Middle frontal gyrus (tissue), 1 donor: ENCODE measurements at regions not wholly inside any gene's neighbourhood (a gene's known extent, or its start where the extent isn't known, plus 50 kb on each side); places are given as distances from the start of the nearest gene placed in this dataset.
"Not testable (repeated sequence)": the region's sequence is repeated elsewhere in the genome, so short reads cannot be mapped to it uniquely, and the experiment has no call there.

Experiments
- DNase-seq: peaks from one replicate; pipeline ENCODE4 v3.0.0-alpha.2; 2015; ENCODE audit warnings: low spot score; ENCODE audit errors: extremely low spot score

GRCh38 chr5:119879446-119879845 is 250.1 kb downstream of the FAM170A start:
- no peak for DNase-seq

- no peak for DNase-seq
Measured at GRCh38 chr5:119895066-119895465, 265.7 kb downstream of the FAM170A start.

DNA sequence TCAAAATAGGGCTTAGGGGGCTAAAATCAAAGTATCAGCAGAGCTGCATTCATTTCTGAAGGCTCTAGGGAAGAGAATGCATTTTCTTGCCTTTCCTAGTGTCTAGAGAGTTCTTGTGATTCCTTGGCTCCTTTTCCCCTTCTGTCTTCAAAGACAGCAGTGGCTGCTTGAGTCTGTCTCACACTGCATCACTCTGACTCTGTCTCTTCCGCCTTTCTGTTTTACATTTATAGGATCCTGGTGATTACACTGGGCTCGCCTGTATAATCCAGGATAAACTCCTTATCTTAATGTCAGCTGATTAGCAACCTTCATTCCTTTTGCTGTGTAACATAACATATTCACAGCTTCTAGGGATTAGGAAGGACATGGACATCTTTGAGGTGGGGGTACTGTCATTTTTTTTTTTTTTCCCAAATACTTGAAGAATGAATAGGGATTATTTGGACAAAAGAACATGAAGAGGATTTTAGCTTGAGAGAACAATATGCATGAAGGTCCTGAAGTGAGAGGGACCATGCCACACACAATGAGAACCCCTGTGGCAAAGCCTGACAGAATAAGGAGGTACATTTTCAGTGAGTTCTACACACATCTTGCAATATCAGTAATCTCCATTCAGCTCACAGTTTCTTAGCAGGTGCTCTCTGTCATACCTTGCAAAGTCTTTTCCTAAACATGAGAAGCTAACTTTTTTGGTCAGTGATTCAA is 267.6 kb downstream of the FAM170A start:
- DNase-seq = no peak

- DNase-seq = no peak
Measured at GRCh38 chr5:119897537-119898370, 268.4 kb downstream of the FAM170A start.

DNA sequence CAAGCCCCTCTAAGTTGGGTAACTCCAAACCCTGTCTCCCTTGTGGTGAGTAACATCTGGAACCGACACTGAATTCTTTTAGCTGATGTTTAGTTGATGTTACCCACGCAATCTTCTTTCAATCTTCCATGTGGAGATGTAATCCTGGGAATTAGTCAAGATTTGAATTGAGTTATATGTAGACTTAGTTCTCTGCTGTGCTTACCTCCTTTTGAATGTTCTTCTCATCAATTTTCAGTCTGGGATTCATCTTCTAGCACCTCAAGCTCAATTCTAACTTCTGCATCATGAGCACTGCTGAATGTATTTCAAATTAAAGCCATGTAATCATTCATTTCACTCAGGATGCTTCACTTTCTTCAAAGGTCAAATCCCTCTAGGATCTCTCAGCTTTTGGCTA is 270.6 kb downstream of the FAM170A start:
- no peak for DNase-seq

DNA sequence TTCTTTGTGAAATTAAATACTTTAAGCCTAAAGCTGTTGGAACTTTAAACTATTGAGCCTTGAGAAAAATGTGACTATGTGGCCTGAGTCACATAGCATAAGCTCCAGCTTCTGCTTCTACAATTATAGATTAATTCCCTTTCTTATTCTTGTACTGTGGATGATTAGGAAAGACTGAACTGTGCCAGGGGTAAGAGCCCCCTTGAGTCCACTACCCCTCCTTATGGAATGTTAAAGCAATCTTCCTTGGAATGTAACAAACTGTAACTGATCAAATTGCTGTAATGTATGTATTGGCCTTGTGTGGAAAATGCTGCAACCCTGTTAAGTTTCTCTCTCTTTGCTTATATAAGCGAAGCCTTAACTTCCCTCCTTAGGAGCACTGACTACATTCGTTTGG is 273.2 kb downstream of the FAM170A start:
- DNase-seq = no peak

- DNase-seq = no peak
Measured at GRCh38 chr5:119913425-119913824, 284.1 kb downstream of the FAM170A start.

GRCh38 chr5:119919279-119919678 is 289.9 kb downstream of the FAM170A start:
- no peak for DNase-seq

- no peak for DNase-seq
Measured at GRCh38 chr5:119926301-119926700, 296.9 kb downstream of the FAM170A start.

- DNase-seq = no peak
Measured at GRCh38 chr5:119928974-119929373, 299.6 kb downstream of the FAM170A start.

DNA sequence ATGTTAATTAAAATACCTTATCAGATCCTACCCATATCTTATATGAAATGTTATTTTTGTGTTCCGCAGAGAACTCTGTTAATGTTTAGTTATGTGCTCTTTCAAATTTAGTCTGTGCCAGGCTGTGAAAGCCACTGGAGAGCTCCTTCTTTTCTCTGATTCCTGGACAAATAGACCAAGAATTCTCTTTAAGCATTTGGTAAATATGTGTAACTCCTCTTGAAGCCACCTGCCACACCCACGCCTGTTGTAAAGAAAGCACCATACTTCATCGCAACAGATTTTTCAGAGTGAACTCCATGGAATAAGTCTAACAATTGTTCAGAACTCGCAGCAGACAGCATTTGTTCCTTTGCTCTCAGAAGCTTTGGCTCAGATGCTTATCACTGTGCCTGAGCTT is 301.1 kb downstream of the FAM170A start:
- no peak for DNase-seq

GRCh38 chr5:119943148-119943547 is 313.8 kb downstream of the FAM170A start:
- no peak for DNase-seq

- no peak for DNase-seq
Measured at GRCh38 chr5:119945691-119946090, 316.3 kb downstream of the FAM170A start.

DNA sequence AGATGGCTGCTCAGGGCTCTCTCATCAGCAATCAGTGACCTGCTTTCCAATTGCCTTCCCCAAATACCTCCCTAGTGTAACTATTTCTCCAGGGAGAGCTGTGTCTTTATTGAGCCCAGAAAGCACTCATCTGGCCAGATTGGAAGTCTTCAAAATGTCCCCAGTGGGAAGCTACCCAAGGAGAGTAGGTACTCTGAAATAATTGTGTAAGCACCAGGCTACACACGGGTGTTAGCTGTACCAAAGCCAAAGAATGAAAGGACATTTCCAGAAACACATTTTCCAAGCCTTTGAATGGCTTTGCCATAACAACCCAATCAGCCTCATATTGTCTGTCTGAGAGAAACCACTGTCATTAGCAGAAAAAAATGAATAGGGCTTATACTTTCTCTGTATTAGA is 318.8 kb downstream of the FAM170A start:
- DNase-seq = no peak

DNA sequence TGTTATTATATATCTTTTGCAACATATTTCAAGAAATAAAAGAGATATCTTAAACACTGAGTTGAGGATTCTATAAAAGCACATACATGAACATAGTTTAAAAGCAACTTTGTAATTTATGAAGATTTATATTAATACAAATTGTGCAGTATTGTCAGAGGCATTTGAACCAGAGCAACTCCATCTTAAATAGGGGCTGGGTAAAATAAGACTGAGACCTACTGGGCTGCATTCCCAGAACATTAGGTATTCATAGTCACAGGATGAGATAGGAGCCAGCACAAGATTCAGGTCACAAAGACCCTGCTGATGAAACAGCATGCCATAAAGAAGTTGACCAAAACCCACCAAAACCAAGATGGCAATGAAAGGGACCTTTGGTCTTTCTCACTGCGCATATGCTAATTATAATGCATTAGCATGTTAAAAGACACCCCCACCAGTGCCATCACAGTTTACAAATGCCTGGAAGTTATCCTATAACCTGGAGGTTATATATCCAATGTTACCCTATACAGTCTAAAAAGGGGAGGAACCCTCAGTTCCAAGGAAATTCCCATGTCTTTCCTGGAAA is 320.2 kb downstream of the FAM170A start:
- no peak for DNase-seq

DNA sequence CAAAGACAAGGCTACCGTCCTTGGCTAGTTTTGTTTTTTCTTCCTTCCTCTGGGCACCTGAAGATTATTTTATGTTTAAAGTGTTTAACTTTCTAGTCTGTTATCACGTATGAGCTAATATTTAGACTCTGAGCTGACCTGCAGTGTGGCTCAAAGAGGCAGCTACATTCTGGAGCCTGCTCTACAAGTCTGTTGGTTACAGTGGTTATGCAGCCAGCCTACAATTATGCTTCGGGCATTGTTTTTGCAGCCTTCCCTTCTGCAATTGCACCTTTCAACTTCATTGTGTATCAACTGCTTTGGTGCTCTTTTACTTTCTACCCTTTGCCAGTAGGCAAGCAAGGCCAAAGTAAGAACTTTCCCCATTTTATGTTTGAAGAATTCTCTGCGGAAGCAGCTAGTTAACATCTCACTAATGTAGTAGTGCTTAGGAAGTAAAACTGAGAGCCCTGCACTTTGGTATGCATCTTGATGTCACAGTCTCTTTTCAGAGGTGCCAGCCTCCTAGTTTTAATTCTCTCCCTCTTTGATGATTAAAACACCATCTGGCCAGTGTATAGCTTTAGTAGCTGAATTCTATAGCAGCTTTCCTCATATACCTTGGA is 322.1 kb downstream of the FAM170A start:
- DNase-seq = no peak

- DNase-seq = no peak
Measured at GRCh38 chr5:119953474-119953873, 324.1 kb downstream of the FAM170A start.

DNA sequence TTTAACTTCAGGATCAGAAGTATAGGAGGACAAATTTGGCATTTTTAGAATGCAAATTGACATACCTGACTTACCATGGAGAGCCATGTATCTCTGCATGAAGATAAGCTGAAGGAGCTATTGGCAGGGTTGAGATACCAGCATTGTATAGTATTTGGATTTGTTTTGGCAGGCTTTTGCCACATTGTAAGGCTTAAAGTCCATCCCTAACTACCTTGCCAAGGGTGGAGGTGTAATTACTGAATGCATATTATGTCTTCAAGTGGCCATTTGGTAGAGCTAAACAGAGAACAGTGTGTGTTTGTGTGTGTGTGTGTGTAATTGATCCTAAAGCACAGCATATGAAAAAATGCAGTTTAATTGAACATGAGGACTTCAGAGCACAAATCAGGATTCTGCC is 324.7 kb downstream of the FAM170A start:
- no peak for DNase-seq

GRCh38 chr5:119961993-119962392 is 332.6 kb downstream of the FAM170A start:
- no peak for DNase-seq

DNA sequence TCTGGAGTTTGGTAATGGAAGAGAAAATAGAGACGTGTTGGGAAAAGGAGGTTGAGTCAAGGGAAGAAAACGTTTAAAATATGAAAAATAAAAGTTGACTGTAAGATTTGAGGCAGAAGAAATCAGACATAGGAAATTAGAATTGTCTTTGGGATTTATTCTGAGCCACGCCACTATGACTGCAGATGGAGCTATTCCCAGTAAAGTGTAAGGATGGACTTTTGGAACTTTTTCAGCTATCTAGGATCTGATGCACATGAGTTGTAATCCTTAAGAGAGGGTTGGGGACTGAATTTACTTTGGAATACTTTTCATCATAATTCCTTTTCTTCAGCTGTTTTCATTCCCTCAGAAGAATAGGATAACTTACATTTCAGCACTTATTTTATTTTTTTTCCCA is 336.7 kb downstream of the FAM170A start:
- no peak for DNase-seq

DNA sequence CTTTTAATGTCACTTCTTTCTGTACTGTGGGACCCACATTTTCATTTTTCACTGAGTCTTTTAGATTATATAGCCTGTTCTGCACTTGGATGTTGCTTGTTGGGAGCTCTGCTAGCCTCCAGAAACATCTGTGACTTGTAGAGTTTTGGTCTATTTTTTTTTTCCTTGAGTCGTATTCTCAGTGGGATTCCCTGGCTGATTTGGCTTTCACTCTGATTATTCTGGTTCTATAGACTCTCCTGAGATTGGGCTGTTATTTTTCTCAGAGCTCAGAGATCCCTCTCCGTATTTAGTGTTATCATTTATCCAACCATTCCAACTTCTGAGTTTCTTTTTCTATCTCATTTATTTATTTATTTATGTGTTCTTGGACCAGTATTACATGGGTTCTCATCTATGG is 339.3 kb downstream of the FAM170A start:
- no peak for DNase-seq

DNA sequence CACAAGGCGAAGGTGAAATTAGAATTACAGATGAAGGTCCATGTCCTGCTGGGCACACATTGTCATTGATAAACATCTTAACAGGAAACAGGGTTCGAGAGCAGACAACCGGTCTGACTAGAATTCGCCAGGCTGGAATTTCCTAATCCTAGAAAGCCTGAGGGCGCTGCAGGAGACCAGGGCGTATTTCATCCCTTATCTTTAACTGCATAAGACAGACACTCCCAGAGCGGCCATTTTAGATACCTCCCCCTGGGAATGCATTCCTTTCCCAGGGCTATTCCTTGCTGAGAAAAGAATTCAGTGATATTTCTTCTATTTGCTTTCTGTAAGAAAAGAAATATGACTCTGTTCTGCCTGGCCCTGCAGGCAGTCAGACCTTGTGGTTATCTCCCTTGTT is 357.7 kb downstream of the FAM170A start:
- DNase-seq = not testable (repeated sequence)
